A549 (cell line): ENCODE measurements at regions not wholly inside any gene's neighbourhood (a gene's known extent, or its start where the extent isn't known, plus 50 kb on each side); places are given as distances from the start of the nearest gene placed in this dataset.

Experiments used
- ATAC-seq, 2 experiments: fragments of 200-7000 bp in 1 of 2; fragments of >200 bp in 1 of 2; cut with Nextera tagmentation in 1 of 2; cut with Tn5 transposase in 1 of 2; 3 replicates each; pipeline versions ENCODE4 v1.8.0 to v1.9.1; 2018 to 2020; ENCODE audit warnings: mild to moderate bottlenecking in 1 of 2, moderate library complexity in 1 of 2
- CTCF ChIA-PET: fragments of 300-600 bp; sonication (Branson Sonifier 250); formaldehyde crosslinking; extraction: SDS; loops from one replicate; lab custom pipeline; 2021; ENCODE audit warnings: antibody characterized with exemption, inconsistent platforms; lab: Yijun Ruan, JAX
- POLR2A ChIA-PET: fragments of 350-600 bp; formaldehyde crosslinking; extraction: SDS; loops from one replicate; lab custom pipeline; 2021; ENCODE audit warnings: antibody characterized with exemption, inconsistent platforms; lab: Yijun Ruan, JAX
- DNase-seq, 2 experiments: peaks; one replicate each; pipeline versions ENCODE4 v3.0.0 to v3.0.0-alpha.2; 2011 to 2016; ENCODE audit warnings: low read depth in 1 of 2, low spot score in 1 of 2
- FAIRE-seq: peaks from 2 replicates; lab custom pipeline; 2011; peaks lifted over from hg19 to GRCh38; lab: Jason Lieb, UNC
- H3K27ac ChIP-seq, 2 experiments: fragments of >200 bp; sonication (Bioruptor Twin); formaldehyde crosslinking; 3 replicates each; pipeline ENCODE4 v1.5.1; 2016 to 2017
- H3K4me1 ChIP-seq: fragments of >200 bp; sonication (Bioruptor Twin); formaldehyde crosslinking; 3 replicates; pipeline ENCODE4 v1.6.1; 2016
- H3K4me2 ChIP-seq: fragments of >200 bp; sonication (Bioruptor Twin); formaldehyde crosslinking; 3 replicates; pipeline ENCODE4 v1.6.1; 2016
- H3K4me3 ChIP-seq: fragments of >200 bp; sonication (Bioruptor Twin); formaldehyde crosslinking; 3 replicates; pipeline ENCODE4 v1.5.1; 2016
- H3K9me3 ChIP-seq: fragments of >200 bp; sonication (Bioruptor Twin); formaldehyde crosslinking; 3 replicates; pipeline ENCODE4 v1.6.1; 2016
- CBX2 ChIP-seq: fragments of 200-600 bp; sonication (generic); IDR thresholded peaks from 2 replicates; pipeline ENCODE4 v1.6.1; 2016; ENCODE audit warnings: low read depth, mild to moderate bottlenecking, borderline replicate concordance
- HEYL ChIP-seq: fragments of 250-450 bp; sonication (Bioruptor Pico); IDR thresholded peaks from 2 replicates; pipeline ENCODE4 v1.8.0; 2021; ENCODE audit warnings: mild to moderate bottlenecking, moderate library complexity
- RAD21 ChIP-seq, 2 experiments: fragments of >200 bp in 1 of 2; sonication (Bioruptor Twin) in 1 of 2; formaldehyde crosslinking in 1 of 2; IDR thresholded peaks in 1 of 2; conservative IDR thresholded peaks in 1 of 2; 2 replicates in 1 of 2; 3 replicates in 1 of 2; pipeline ENCODE4 v1.6.1; 2012 to 2018; ENCODE audit warnings: inconsistent platforms in 1 of 2
- RARB ChIP-seq: fragments of 250-450 bp; sonication (Bioruptor Pico); IDR thresholded peaks from 2 replicates; pipeline ENCODE4 v1.8.0; 2021; ENCODE audit warnings: mild to moderate bottlenecking, moderate library complexity
- RCOR1 ChIP-seq: fragments of 150-350 bp; IDR thresholded peaks from 2 replicates; pipeline ENCODE4 v1.6.1; 2014; ENCODE audit warnings: antibody characterized with exemption, low read length, low read depth
- ZC3H11A ChIP-seq: fragments of 450-650 bp; IDR thresholded peaks from 2 replicates; pipeline ENCODE4 v1.6.1; 2014; ENCODE audit warnings: antibody characterized with exemption, mild to moderate bottlenecking
- WGBS: methylation state at CpG from one replicate; pipeline ENCODE4 v1.1.6; 2017; ENCODE audit errors: missing lambda C conversion rate; 5-methylcytosine and 5-hydroxymethylcytosine counted together
- small RNA-seq, 6 experiments: library from RNA; depleted of rRNA; stranded (forward); fragments of <200 nt; gene quantifications; one replicate each; pipeline ENCODE3, GENCODE V24; 2012
- TF ChIP-seq, protein P1 (sequence below): fragments of >200 bp; sonication (Bioruptor Twin); formaldehyde crosslinking; IDR thresholded peaks from 3 replicates; pipeline ENCODE4 v1.6.1; 2016
- TF ChIP-seq, protein P2 (sequence below): IDR thresholded peaks from 2 replicates; pipeline ENCODE4 v1.6.1; 2012
- TF ChIP-seq, protein P3 (sequence below): fragments of >200 bp; sonication (Bioruptor Twin); formaldehyde crosslinking; IDR thresholded peaks from 3 replicates; pipeline ENCODE4 v1.5.1; 2016

DNA sequence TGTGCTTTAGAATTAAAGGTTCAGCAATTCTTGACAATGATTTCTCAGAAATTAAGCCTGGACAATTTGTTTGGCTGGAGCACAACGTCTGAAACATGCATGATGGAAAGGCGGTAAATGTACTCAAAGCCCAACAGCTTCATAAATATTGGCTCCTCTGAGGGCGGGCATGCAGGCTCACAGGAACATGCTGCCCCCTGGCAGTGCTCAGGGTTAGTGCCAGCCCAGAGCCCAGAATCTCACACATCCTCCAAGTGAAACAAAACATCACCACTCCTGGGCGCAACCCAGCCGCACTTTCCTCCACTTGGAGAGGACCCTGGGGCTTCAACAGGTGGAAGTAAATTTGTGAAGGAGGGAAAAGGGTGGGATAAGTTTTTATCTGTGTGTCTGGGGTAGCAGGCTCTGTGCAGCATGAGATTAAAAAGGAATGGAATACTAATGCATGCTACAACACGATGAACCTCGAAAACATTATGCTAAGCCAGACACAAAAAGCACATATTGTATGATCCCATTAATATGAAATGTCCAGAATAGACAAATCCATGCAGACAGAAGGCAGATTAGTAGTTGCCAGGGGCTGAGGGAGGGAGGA is 54.1 kb upstream of the PTPRT start:
- DNase-seq (peak; percentile 26 to 29), ATAC-seq (peak; percentile 72 to 86; a peak in 5 of 6 replicates)
- POLR2A ChIA-PET: no interaction called here

DNA sequence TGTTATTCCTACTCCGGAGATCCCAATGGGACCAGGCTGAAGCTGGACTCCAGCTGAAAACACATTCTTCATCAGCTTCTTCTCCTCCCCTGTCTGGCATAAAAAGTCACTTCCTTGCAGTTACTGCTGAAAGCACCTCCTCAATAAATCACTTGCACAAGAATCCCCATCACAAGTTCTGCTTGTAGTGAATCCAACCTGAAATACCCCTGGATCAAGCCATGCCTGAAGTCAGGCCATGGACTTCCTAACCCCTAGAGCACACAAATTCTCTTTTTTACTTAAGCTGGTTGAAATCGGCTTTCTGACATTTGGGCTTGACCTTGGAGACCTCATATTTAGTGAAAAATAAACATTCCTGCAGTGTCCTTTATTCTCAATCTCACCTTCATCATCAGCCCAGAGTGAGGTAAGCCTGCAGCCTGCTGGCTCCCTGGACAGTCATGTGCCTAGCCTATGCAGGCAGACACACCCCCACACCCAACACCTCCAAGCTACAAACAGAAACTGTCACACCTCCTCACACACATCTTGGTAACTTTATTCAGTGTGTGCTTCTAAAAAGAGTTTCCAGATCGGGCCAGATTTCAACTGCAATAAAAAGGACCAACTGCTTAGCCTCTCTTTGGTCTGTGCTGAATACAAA is 51.5 kb upstream of the PTPRT start:
- Histone ChIP-seq H3K4me2 (no peak overlapping the region), H3K27ac (no peak overlapping the region), H3K4me1 (no peaks in the 10 kb centered on the region), H3K4me3 (no peak overlapping the region), H3K9me3 (no peaks in the 10 kb centered on the region)
- ChIA-PET CTCF (interaction anchor here (1.2 kb wide), 1 partner anchor 8 kb away, joined by 3 read pairs; no protein-coding TSS in a partner anchor), POLR2A (no interaction called here)
- FAIRE-seq (no peak), DNase-seq (no peak), ATAC-seq (no peak)
- WGBS: 2% methylated on average over 3 of the region's 3 CpGs
- TF ChIP-seq RARB (no peak), ZC3H11A (no peak), RCOR1 (no peak), HEYL (CRISPR knock-in tag) (no peak), CBX2 (no peak)

More for the DNA sequence above, 54.1 kb upstream of the PTPRT start:
- Histone ChIP-seq H3K4me1 (no peaks in the 10 kb centered on the region), H3K4me3 (no peak overlapping the region), H3K4me2 (no peak overlapping the region), H3K27ac (no peak overlapping the region), H3K9me3 (no peaks in the 10 kb centered on the region)
- WGBS: 17% methylated on average over 7 of the region's 7 CpGs
- CTCF ChIA-PET: interaction anchor here (1.1 kb wide), 1 partner anchor 1454 kb away, joined by 3 read pairs; no protein-coding TSS in a partner anchor
- no peak for FAIRE-seq
- TF ChIP-seq HEYL (CRISPR knock-in tag): no peak
- TF ChIP-seq, protein P1, sequence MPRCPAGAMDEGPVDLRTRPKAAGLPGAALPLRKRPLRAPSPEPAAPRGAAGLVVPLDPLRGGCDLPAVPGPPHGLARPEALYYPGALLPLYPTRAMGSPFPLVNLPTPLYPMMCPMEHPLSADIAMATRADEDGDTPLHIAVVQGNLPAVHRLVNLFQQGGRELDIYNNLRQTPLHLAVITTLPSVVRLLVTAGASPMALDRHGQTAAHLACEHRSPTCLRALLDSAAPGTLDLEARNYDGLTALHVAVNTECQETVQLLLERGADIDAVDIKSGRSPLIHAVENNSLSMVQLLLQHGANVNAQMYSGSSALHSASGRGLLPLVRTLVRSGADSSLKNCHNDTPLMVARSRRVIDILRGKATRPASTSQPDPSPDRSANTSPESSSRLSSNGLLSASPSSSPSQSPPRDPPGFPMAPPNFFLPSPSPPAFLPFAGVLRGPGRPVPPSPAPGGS: no peak
- TF ChIP-seq, protein P2, sequence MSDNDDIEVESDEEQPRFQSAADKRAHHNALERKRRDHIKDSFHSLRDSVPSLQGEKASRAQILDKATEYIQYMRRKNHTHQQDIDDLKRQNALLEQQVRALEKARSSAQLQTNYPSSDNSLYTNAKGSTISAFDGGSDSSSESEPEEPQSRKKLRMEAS: no peak
- TF ChIP-seq, protein P3, sequence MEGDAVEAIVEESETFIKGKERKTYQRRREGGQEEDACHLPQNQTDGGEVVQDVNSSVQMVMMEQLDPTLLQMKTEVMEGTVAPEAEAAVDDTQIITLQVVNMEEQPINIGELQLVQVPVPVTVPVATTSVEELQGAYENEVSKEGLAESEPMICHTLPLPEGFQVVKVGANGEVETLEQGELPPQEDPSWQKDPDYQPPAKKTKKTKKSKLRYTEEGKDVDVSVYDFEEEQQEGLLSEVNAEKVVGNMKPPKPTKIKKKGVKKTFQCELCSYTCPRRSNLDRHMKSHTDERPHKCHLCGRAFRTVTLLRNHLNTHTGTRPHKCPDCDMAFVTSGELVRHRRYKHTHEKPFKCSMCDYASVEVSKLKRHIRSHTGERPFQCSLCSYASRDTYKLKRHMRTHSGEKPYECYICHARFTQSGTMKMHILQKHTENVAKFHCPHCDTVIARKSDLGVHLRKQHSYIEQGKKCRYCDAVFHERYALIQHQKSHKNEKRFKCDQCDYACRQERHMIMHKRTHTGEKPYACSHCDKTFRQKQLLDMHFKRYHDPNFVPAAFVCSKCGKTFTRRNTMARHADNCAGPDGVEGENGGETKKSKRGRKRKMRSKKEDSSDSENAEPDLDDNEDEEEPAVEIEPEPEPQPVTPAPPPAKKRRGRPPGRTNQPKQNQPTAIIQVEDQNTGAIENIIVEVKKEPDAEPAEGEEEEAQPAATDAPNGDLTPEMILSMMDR: 0 out of 3 replicates have a peak, but pooled peaks have one; percentile 14
- TF ChIP-seq RAD21 (conservative IDR thresholded peaks at IDR 0.05 in 1 of 2, IDR thresholded peaks at IDR 0.05 in 1 of 2): peak; percentile 13 to 34; a peak in 2 of 5 replicates

Small RNA genes in the stretch of these regions (small RNA-seq; reads per million reads assigned to genes)
- gene RF00426: 0 reads per million in 6 experiments
